Caco-2 (cell line): ENCODE measurements at regions not wholly inside any gene's neighbourhood (a gene's known extent, or its start where the extent isn't known, plus 50 kb on each side); places are given as distances from the start of the nearest gene placed in this dataset.
A peak's percentile ranks its signal among the peaks of the same experiment; 100 is the strongest.

Experiments
- BruUV-seq: library from RNA; stranded (reverse); fragments of 400-500 nt; replicated peaks from 2 replicates; lab custom pipeline; 2021; lab: Mats Ljungman, UMichigan
- CTCF ChIA-PET: fragments of 300-600 bp; sonication (Branson Sonifier 250); formaldehyde crosslinking; loops from one replicate; lab custom pipeline; 2022; ENCODE audit warnings: antibody characterized with exemption; lab: Charles Lee
- POLR2A ChIA-PET: fragments of 300-600 bp; sonication (Branson Sonifier 250); formaldehyde crosslinking; loops from one replicate; lab custom pipeline; 2022; ENCODE audit warnings: antibody characterized with exemption; lab: Charles Lee
- DNase-seq, 2 experiments: peaks; one replicate each; pipeline versions ENCODE4 v3.0.0 to v3.0.0-alpha.2; 2020 to 2022
- H3K27me3 ChIP-seq: replicated peaks from 2 replicates; pipeline ENCODE4 v1.6.0; 2011; ENCODE audit warnings: low read length; ENCODE audit not compliant: control insufficient read depth, insufficient read depth
- H3K36me3 ChIP-seq: 2 replicates; pipeline ENCODE4 v1.5.1; 2011; ENCODE audit warnings: low read length; ENCODE audit not compliant: control insufficient read depth, insufficient read depth
- H3K4me1 ChIP-seq: fragments of 250-450 bp; sonication (Bioruptor Pico); 2 replicates; pipeline ENCODE4 v1.5.1; 2020; ENCODE audit warnings: mild to moderate bottlenecking
- H3K4me3 ChIP-seq: 2 replicates; pipeline ENCODE4 v1.5.1; 2011; ENCODE audit warnings: low read depth, mild to moderate bottlenecking, control low read depth, low read length
- H3K9me3 ChIP-seq: fragments of 250-450 bp; sonication (Bioruptor Pico); 2 replicates; pipeline ENCODE4 v1.5.1; 2020; ENCODE audit warnings: mild to moderate bottlenecking, moderate library complexity
- H3K27ac Mint-ChIP-seq: one replicate; pipeline ENCODE4 v1.8.0; 2022; ENCODE audit warnings: mixed read lengths; ENCODE audit not compliant: unreplicated experiment
- H3K27me3 Mint-ChIP-seq: one replicate; pipeline ENCODE4 v1.8.0; 2022; ENCODE audit warnings: mixed read lengths; ENCODE audit not compliant: insufficient read depth, unreplicated experiment
- H3K36me3 Mint-ChIP-seq: one replicate; pipeline ENCODE4 v1.8.0; 2022; ENCODE audit warnings: mild to moderate bottlenecking, mixed read lengths; ENCODE audit not compliant: insufficient read depth, unreplicated experiment
- H3K4me1 Mint-ChIP-seq: one replicate; pipeline ENCODE4 v1.8.0; 2022; ENCODE audit warnings: low read depth, mixed read lengths; ENCODE audit not compliant: unreplicated experiment
- H3K4me3 Mint-ChIP-seq: one replicate; pipeline ENCODE4 v1.8.0; 2022; ENCODE audit warnings: mild to moderate bottlenecking, moderate library complexity, mixed read lengths; ENCODE audit not compliant: unreplicated experiment
- H3K9me3 Mint-ChIP-seq: one replicate; pipeline ENCODE4 v1.8.0; 2022; ENCODE audit warnings: mixed read lengths; ENCODE audit not compliant: unreplicated experiment
- CTCF ChIP-seq, 2 experiments: fragments of 200-600 bp in 1 of 2; IDR thresholded peaks; 1 replicate in 1 of 2; 2 replicates in 1 of 2; pipeline versions ENCODE4 v1.5.1 to v1.8.0; 2011 to 2022; ENCODE audit warnings: antibody characterized with exemption in 1 of 2, control low read depth in 1 of 2, inconsistent platforms in 1 of 2, low read depth in 1 of 2, low read length in 1 of 2, mild to moderate bottlenecking in 1 of 2, moderate library complexity in 1 of 2; ENCODE audit not compliant: insufficient read depth in 1 of 2, severe bottlenecking in 1 of 2, unreplicated experiment in 1 of 2
- intact Hi-C: fragments of 100-400 bp; cut with micrococcal nuclease; formaldehyde crosslinking; loops from one replicate; pipeline ENCODE4 v1.10.0; 2022; ENCODE audit not compliant: unreplicated experiment

DNA sequence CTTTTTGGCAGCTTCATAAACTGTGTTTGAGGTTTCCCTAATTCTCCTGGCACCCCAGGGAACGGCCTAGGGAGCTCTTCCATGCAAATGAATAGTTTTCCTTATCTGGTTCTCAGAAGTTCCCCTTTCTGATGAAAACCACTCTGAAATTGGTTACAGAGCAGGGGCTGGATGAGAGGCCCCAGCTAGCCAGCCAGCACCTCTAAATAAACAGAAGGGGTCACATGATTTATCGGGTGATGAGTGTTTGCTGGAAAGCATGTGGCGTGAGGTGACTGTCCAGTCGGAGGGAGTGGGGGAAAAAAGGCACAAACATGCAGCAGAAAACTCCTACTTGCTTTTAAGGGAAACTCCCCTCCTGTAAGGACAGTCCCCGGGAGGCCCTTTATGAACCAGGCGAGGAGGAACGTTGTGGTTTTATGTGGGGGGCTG is 261.2 kb upstream of the ANKRD55 start:
- POLR2A ChIA-PET = no interaction called here
- intact Hi-C loops = no loop called here

DNA sequence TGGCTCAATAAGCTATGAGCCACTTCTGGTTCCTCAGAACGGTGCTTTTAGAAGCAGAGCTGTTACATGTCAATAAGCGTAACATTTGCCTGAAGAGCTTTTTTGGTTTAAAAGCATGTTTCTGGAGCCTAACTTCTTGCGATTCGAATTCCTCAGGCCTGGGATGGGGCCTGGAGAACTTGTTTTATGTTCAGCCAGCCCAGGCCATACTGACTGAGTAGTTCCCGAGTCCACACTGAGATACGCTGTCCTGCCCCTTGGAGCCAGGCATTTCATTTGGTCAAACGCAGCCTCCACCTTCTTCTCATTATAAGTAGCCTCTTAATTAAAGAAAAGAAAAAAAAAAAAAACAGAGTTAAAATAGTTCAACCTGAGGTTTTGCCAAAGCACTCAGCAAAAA is 260.6 kb upstream of the ANKRD55 start:
- Histone ChIP-seq H3K4me3 (no peak overlapping the region), H3K36me3 (no peaks in the 10 kb centered on the region), H3K27me3 (no peaks in the 10 kb centered on the region), H3K4me1 (peaks cover 34% of the 10 kb centered on the region), H3K9me3 (peaks cover 5% of the 10 kb centered on the region; the same call in 1 of the 2 replicates)
- no peak overlapping the region for H3K4me3 Mint-ChIP-seq
- no peaks in the 10 kb centered on the region for H3K27me3 Mint-ChIP-seq
- ChIA-PET POLR2A (no interaction called here), CTCF (no interaction called here)
- no peaks in the 10 kb centered on the region for H3K9me3 Mint-ChIP-seq
- TF ChIP-seq CTCF (IDR thresholded peaks at IDR 0.05; ENCODE audit: insufficient read depth in 1 of 2, low read depth in 1 of 2, low read length in 1 of 2, severe bottlenecking in 1 of 2, unreplicated experiment in 1 of 2) = no peak
- H3K36me3 Mint-ChIP-seq = no peaks in the 10 kb centered on the region
- no peak for DNase-seq
- H3K27ac Mint-ChIP-seq = no peak overlapping the region
- peaks cover 19% of the 10 kb centered on the region for H3K4me1 Mint-ChIP-seq
- intact Hi-C loops = no loop called here
- BruUV-seq = no TSS peak

More for the DNA sequence above, 261.2 kb upstream of the ANKRD55 start:
- Mint-ChIP-seq H3K27me3 (no peaks in the 10 kb centered on the region), H3K36me3 (no peaks in the 10 kb centered on the region), H3K9me3 (no peaks in the 10 kb centered on the region), H3K4me3 (no peak overlapping the region), H3K4me1 (peaks cover 19% of the 10 kb centered on the region), H3K27ac (peak overlapping the region; percentile 35)
- CTCF ChIA-PET = no interaction called here
- H3K9me3 ChIP-seq = 0 out of 2 replicates have a peak, but pooled peaks cover 3% of the 10 kb centered on the region
- H3K27me3 ChIP-seq = no peaks in the 10 kb centered on the region
- no peak for TF ChIP-seq CTCF (IDR thresholded peaks at IDR 0.05; ENCODE audit: insufficient read depth in 1 of 2, low read depth in 1 of 2, low read length in 1 of 2, severe bottlenecking in 1 of 2, unreplicated experiment in 1 of 2)
- H3K4me3 ChIP-seq = no peak overlapping the region
- no peaks in the 10 kb centered on the region for H3K36me3 ChIP-seq
- H3K4me1 ChIP-seq = peaks cover 29% of the 10 kb centered on the region
- no TSS peak for BruUV-seq
- no peak for DNase-seq

GRCh38 chr5:56493308-56493707 is 260.2 kb upstream of the ANKRD55 start:
- DNase-seq = no peak
- Histone ChIP-seq H3K27me3 (no peaks in the 10 kb centered on the region), H3K4me3 (no peak overlapping the region), H3K4me1 (peaks cover 35% of the 10 kb centered on the region), H3K9me3 (peaks cover 9% of the 10 kb centered on the region), H3K36me3 (no peaks in the 10 kb centered on the region)
- TF ChIP-seq CTCF (IDR thresholded peaks at IDR 0.05; ENCODE audit: insufficient read depth in 1 of 2, low read depth in 1 of 2, low read length in 1 of 2, severe bottlenecking in 1 of 2, unreplicated experiment in 1 of 2) = no peak
- Mint-ChIP-seq H3K9me3 (no peaks in the 10 kb centered on the region), H3K27ac (no peak overlapping the region), H3K27me3 (no peaks in the 10 kb centered on the region), H3K4me3 (no peak overlapping the region), H3K4me1 (peaks cover 19% of the 10 kb centered on the region), H3K36me3 (no peaks in the 10 kb centered on the region)
- intact Hi-C loops = no loop called here
- ChIA-PET CTCF (no interaction called here), POLR2A (no interaction called here)
- no TSS peak for BruUV-seq
